OCI-LY3 (cell line): ENCODE measurements at regions not wholly inside any gene's neighbourhood (a gene's known extent, or its start where the extent isn't known, plus 50 kb on each side); places are given as distances from the start of the nearest gene placed in this dataset.
"Not testable (repeated sequence)": the region's sequence is repeated elsewhere in the genome, so short reads cannot be mapped to it uniquely, and the experiment has no call there.

Experiments used
- H2AFZ ChIP-seq: fragments of 200-600, 300-600 bp; shearing (Covaris generic); 2 replicates; pipeline ENCODE4 v1.6.0; 2014; ENCODE audit warnings: antibody characterized with exemption, low read depth, low read length
- H3K27ac ChIP-seq: fragments of 200-600, 300-600 bp; sonication (generic); 2 replicates; pipeline ENCODE4 v1.5.1; 2014; ENCODE audit warnings: mild to moderate bottlenecking, low read length, moderate library complexity, mixed read lengths
- H3K27me3 ChIP-seq: fragments of 200-600, 300-600 bp; sonication (generic); 2 replicates; pipeline ENCODE4 v1.6.1; 2014; ENCODE audit warnings: low read depth, low read length, mixed read lengths
- H3K36me3 ChIP-seq: fragments of 200-600, 300-600 bp; sonication (generic); replicated peaks from 2 replicates; pipeline ENCODE3; 2014; ENCODE audit warnings: low read depth, low read length, mixed read lengths
- H3K4me1 ChIP-seq: fragments of 300-600, 200-600 bp; sonication (generic); 2 replicates; pipeline ENCODE4 v1.6.1; 2014; ENCODE audit warnings: low read length, mixed read lengths
- H3K4me2 ChIP-seq: fragments of 200-600, 300-600 bp; sonication (generic); 2 replicates; pipeline ENCODE4 v1.6.1; 2014; ENCODE audit warnings: low read length, mixed read lengths
- H3K4me3 ChIP-seq: fragments of 300-600, 200-600 bp; sonication (generic); 2 replicates; pipeline ENCODE4 v1.5.1; 2014; ENCODE audit warnings: antibody characterized with exemption, mild to moderate bottlenecking, low read length, moderate library complexity
- H3K79me2 ChIP-seq: fragments of 300-600, 200-600 bp; shearing (Covaris generic); 2 replicates; pipeline ENCODE4 v1.6.1; 2014; ENCODE audit warnings: mild to moderate bottlenecking, low read length, mixed read lengths
- H3K9ac ChIP-seq: fragments of 300-600, 200-600 bp; shearing (Covaris generic); 2 replicates; pipeline ENCODE4 v1.6.0; 2014; ENCODE audit warnings: mild to moderate bottlenecking, low read length, moderate library complexity
- H3K9me3 ChIP-seq: fragments of 200-600, 300-600 bp; shearing (Covaris generic); 2 replicates; pipeline ENCODE4 v1.6.1; 2014; ENCODE audit warnings: low read length, mixed read lengths; ENCODE audit not compliant: insufficient read depth
- H4K20me1 ChIP-seq: fragments of 200-600, 300-600 bp; sonication (generic); 2 replicates; pipeline ENCODE4 v1.6.1; 2016; ENCODE audit warnings: low read length, mixed read lengths; ENCODE audit not compliant: insufficient read depth
- CTCF ChIP-seq: fragments of 200-600, 300-600 bp; sonication (generic); IDR thresholded peaks from 2 replicates; pipeline ENCODE4 v1.5.1; 2014; ENCODE audit warnings: antibody characterized with exemption, low read length, low read depth
- EZH2phosphoT487 ChIP-seq: fragments of 200-600 bp; shearing (Covaris generic); IDR thresholded peaks from 2 replicates; pipeline ENCODE4 v1.6.1; 2018; ENCODE audit warnings: antibody characterized with exemption, mixed run types, low read depth

DNA sequence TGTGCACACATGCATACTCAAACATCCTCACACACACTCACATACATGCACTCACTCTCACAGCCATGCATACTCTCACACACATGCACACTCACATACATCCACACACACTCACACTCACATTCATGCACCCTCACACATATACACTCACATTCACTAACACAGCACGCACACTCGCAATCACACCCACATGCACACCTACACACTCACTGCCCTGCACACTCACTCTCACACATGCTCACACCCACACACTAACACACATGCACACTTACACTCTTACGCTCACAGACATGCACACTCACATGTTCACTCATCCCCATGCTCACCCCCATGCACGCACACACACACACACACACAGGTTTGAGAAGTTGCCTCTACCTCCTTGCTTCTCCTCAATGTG lies 63.2 kb upstream of the SFSWAP start:
- no peak overlapping the region for H3K27ac ChIP-seq
- no peaks in the 10 kb centered on the region for H3K9me3 ChIP-seq
- H3K36me3 ChIP-seq: no peaks in the 10 kb centered on the region
- no peak for TF ChIP-seq EZH2phosphoT487
- TF ChIP-seq CTCF: no peak
- no peak overlapping the region for H3K4me3 ChIP-seq
- H3K79me2 ChIP-seq: no peaks in the 10 kb centered on the region
- H4K20me1 ChIP-seq: no peaks in the 10 kb centered on the region
- no peak overlapping the region for H3K4me2 ChIP-seq
- H3K27me3 ChIP-seq: no peaks in the 10 kb centered on the region
- no peak overlapping the region for H2AFZ ChIP-seq
- no peak overlapping the region for H3K9ac ChIP-seq
- H3K4me1 ChIP-seq: no peaks in the 10 kb centered on the region

DNA sequence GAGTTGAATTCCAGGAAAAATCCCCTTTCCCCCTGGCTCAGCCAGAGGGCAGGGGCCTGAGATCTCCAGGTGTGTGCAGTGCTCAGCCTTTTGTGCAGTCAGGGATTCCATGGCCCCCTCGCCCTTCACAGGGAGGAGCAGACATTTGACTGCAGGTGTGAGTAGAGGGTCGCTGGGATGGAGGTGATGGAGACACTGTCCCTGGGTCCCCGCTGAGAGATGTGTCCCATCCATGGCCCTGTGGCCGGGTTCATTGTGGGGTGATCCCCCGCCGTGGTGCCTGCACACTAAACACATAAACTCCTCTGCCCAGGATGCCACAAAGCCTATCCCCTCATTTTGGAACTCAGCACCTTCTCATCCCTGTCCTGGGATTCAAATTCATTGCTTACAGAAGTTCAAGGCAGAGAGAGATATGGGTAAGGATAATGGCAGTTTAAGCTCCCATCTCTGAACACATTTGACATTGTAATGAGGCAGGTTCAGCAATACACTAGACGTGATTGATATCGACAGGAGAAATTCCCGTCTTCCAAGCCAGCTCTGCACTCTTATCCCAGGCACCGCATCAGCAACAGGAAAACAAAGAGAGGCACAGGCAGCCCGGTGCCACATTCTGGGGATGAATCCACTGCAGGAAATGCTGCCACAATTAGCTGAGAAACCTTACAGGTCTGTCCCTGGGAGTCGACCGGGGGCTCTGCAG lies 55.3 kb upstream of the SFSWAP start:
- H3K9me3 ChIP-seq, H3K9ac ChIP-seq, H3K4me1 ChIP-seq, H4K20me1 ChIP-seq, H3K27me3 ChIP-seq, H3K79me2 ChIP-seq, H3K36me3 ChIP-seq, H3K27ac ChIP-seq, H3K4me3 ChIP-seq, H2AFZ ChIP-seq, H3K4me2 ChIP-seq: not testable (repeated sequence)

GRCh38 chr12:131656796-131657195 lies 54.1 kb upstream of the SFSWAP start:
- H3K9ac ChIP-seq, H3K4me2 ChIP-seq, H3K27ac ChIP-seq, H3K27me3 ChIP-seq, H3K79me2 ChIP-seq, H3K36me3 ChIP-seq, H3K4me1 ChIP-seq, H3K4me3 ChIP-seq, H2AFZ ChIP-seq, H3K9me3 ChIP-seq, H4K20me1 ChIP-seq: not testable (repeated sequence)

- not testable (repeated sequence) for H3K9ac ChIP-seq, H3K4me2 ChIP-seq, H3K4me1 ChIP-seq, H3K36me3 ChIP-seq, H3K9me3 ChIP-seq, H3K4me3 ChIP-seq, H2AFZ ChIP-seq, H3K79me2 ChIP-seq, H4K20me1 ChIP-seq, H3K27ac ChIP-seq, H3K27me3 ChIP-seq
These were observed 52.3 kb upstream of the SFSWAP start for GRCh38 chr12:131658605-131659004.

GRCh38 chr12:131659484-131659883 lies 51.4 kb upstream of the SFSWAP start:
- not testable (repeated sequence) for H3K27ac ChIP-seq, H3K4me3 ChIP-seq, H3K4me2 ChIP-seq, H4K20me1 ChIP-seq, H3K9ac ChIP-seq, H3K4me1 ChIP-seq, H3K36me3 ChIP-seq, H3K27me3 ChIP-seq, H3K79me2 ChIP-seq, H2AFZ ChIP-seq, H3K9me3 ChIP-seq

GRCh38 chr12:131659976-131660375 lies 50.9 kb upstream of the SFSWAP start:
- H3K4me2 ChIP-seq, H3K4me1 ChIP-seq, H3K4me3 ChIP-seq, H3K36me3 ChIP-seq, H4K20me1 ChIP-seq, H3K27me3 ChIP-seq, H3K9me3 ChIP-seq, H2AFZ ChIP-seq, H3K79me2 ChIP-seq, H3K27ac ChIP-seq, H3K9ac ChIP-seq: not testable (repeated sequence)

GRCh38 chr12:131660401-131660800 lies 50.5 kb upstream of the SFSWAP start:
- not testable (repeated sequence) for H3K4me2 ChIP-seq, H3K79me2 ChIP-seq, H3K4me3 ChIP-seq, H3K9ac ChIP-seq, H3K27ac ChIP-seq, H4K20me1 ChIP-seq, H2AFZ ChIP-seq, H3K4me1 ChIP-seq, H3K36me3 ChIP-seq, H3K9me3 ChIP-seq, H3K27me3 ChIP-seq
